Psoas muscle (tissue), 7 donors: ENCODE measurements at regions not wholly inside any gene's neighbourhood (a gene's known extent, or its start where the extent isn't known, plus 50 kb on each side); places are given as distances from the start of the nearest gene placed in this dataset.
"Not testable (repeated sequence)": the region's sequence is repeated elsewhere in the genome, so short reads cannot be mapped to it uniquely, and the experiment has no call there.

Source experiments
- ATAC-seq, 4 donors: fragments of 200-7000 bp; cut with Tn5 transposase; one replicate each; pipeline ENCODE4 v1.9.1; 2020; ENCODE audit warnings: moderate library complexity in 3 of 4, mild to moderate bottlenecking in 2 of 4
- DNase-seq, 2 donors: peaks; one replicate each; pipeline ENCODE4 v3.0.0-alpha.2; 2020
- H3K27ac ChIP-seq: fragments of 200-600 bp; one replicate; pipeline ENCODE4 v1.8.0; 2022
- H3K27me3 ChIP-seq, 3 donors: fragments of 200-600 bp in 1 of 3; one replicate each; pipeline versions ENCODE4 v1.6.1 to v1.8.0; 2013 to 2022; ENCODE audit warnings: low read length in 2 of 3, mild to moderate bottlenecking in 2 of 3, moderate library complexity in 1 of 3; ENCODE audit not compliant: insufficient read depth in 3 of 3
- H3K36me3 ChIP-seq, 2 donors: fragments of 200-600 bp in 1 of 2; one replicate each; pipeline versions ENCODE4 v1.6.1 to v1.8.0; 2013 to 2022; ENCODE audit warnings: low read depth in 1 of 2, mild to moderate bottlenecking in 1 of 2, moderate library complexity in 1 of 2; ENCODE audit not compliant: insufficient read depth in 1 of 2
- H3K4me1 ChIP-seq: fragments of 200-600 bp; one replicate; pipeline ENCODE4 v1.8.0; 2022
- H3K4me3 ChIP-seq: fragments of 200-600 bp; one replicate; pipeline ENCODE4 v1.8.0; 2022; ENCODE audit warnings: mild to moderate bottlenecking
- H3K9me3 ChIP-seq: fragments of 200-600 bp; one replicate; pipeline ENCODE4 v1.8.0; 2022
- CTCF ChIP-seq: fragments of 200-600 bp; IDR thresholded peaks from one replicate; pipeline ENCODE4 v1.8.0; 2022; ENCODE audit warnings: antibody characterized with exemption
- WGBS, 3 donors: extraction: QIAGEN DNeasy Blood & Tissue Kit; methylation state at CpG; one replicate each; pipeline versions ENCODE4 v1.1.6 to v1.1.7; 2013; 5-methylcytosine and 5-hydroxymethylcytosine counted together
- intact Hi-C, 2 donors: fragments of 100-400 bp; cut with DNase I; formaldehyde crosslinking; loops; one replicate each; pipeline versions ENCODE4 v1.11.0 to v1.14.2; 2022
- donor health status: healthy with polysubstance abuse.
- donor health status: DM: no; HTN: no; CAD: no; lungs with moderate emphysema.
- donor health status: Bipolar disorder and iron deficiency.
- donor health status: healthy.
- donor health status: DM: yes; HTN: yes; CAD: no.
- donor health status: DM: no; HTN: no; CAD: no.
- donor health status: DM: yes; HTN: yes; CAD: no.

GRCh38 chr5:84779186-84779585, 394.5 kb upstream of the EDIL3 start:
- ATAC-seq (no peak), DNase-seq (no peak)
- 49 to 65% (median 52%) methylated on average over 2 of the region's 2 CpGs for whole genome bisulfite sequencing, 3 donors
- Histone ChIP-seq H3K36me3 (no peaks in the 10 kb centered on the region), H3K4me3 (no peak overlapping the region), H3K27ac (no peak overlapping the region), H3K4me1 (no peaks in the 10 kb centered on the region), H3K27me3 (no peaks in the 10 kb centered on the region), H3K9me3 (no peaks in the 10 kb centered on the region)
- intact Hi-C loops, result no loop called here
- no peak for TF ChIP-seq CTCF

GRCh38 chr5:84764227-84764626, 379.5 kb upstream of the EDIL3 start:
- no peak for TF ChIP-seq CTCF
- Histone ChIP-seq H3K4me1 (no peaks in the 10 kb centered on the region), H3K27ac (no peak overlapping the region), H3K27me3 (no peaks in the 10 kb centered on the region), H3K36me3 (no peaks in the 10 kb centered on the region), H3K9me3 (no peaks in the 10 kb centered on the region), H3K4me3 (no peak overlapping the region)
- no peak for ATAC-seq
- intact Hi-C loops, result no loop called here
- 64 to 78% (median 69%) methylated on average over 4 of the region's 4 CpGs for WGBS, 3 donors
- DNase-seq, result no peak

GRCh38 chr5:84758008-84758407, 373.3 kb upstream of the EDIL3 start:
- intact Hi-C loops, result no loop called here
- no peak for ATAC-seq
- Histone ChIP-seq H3K27me3 (no peaks in the 10 kb centered on the region), H3K27ac (no peak overlapping the region), H3K36me3 (no peaks in the 10 kb centered on the region), H3K4me1 (no peaks in the 10 kb centered on the region), H3K9me3 (no peaks in the 10 kb centered on the region), H3K4me3 (no peak overlapping the region)
- 85 to 92% (median 88%) methylated on average over 1 of the region's 1 CpG for WGBS, 3 donors
- no peak for DNase-seq
- TF ChIP-seq CTCF, result no peak

GRCh38 chr5:84752780-84753179, 368.1 kb upstream of the EDIL3 start:
- Histone ChIP-seq H3K9me3 (no peaks in the 10 kb centered on the region), H3K27me3 (no peaks in the 10 kb centered on the region), H3K4me1 (no peaks in the 10 kb centered on the region), H3K27ac (no peak overlapping the region), H3K4me3 (no peak overlapping the region), H3K36me3 (no peaks in the 10 kb centered on the region)
- intact Hi-C loops, result no loop called here
- no peak for DNase-seq
- no peak for TF ChIP-seq CTCF
- WGBS, 3 donors, result 57 to 70% (median 63%) methylated on average over 2 of the region's 2 CpGs
- no peak for ATAC-seq

GRCh38 chr5:84748313-84748712, 363.6 kb upstream of the EDIL3 start:
- no peaks in the 10 kb centered on the region for H3K36me3 ChIP-seq
- H3K27ac ChIP-seq, result no peak overlapping the region
- no peak overlapping the region for H3K4me3 ChIP-seq
- 0 to 86% (median 48%) methylated on average over 1 of the region's 1 CpG for WGBS, 3 donors
- TF ChIP-seq CTCF, result no peak
- H3K4me1 ChIP-seq, result no peaks in the 10 kb centered on the region
- ATAC-seq, result no peak
- intact Hi-C loops, result no loop called here
- no peaks in the 10 kb centered on the region for H3K27me3 ChIP-seq
- peaks cover 2% of the 10 kb centered on the region for H3K9me3 ChIP-seq
- no peak for DNase-seq

GRCh38 chr5:84746280-84746679, 361.6 kb upstream of the EDIL3 start:
- H3K4me3 ChIP-seq, H3K27ac ChIP-seq, H3K4me1 ChIP-seq, H3K9me3 ChIP-seq, intact Hi-C loops, DNase-seq, ATAC-seq, H3K36me3 ChIP-seq, H3K27me3 ChIP-seq: not testable (repeated sequence)
- WGBS, 3 donors, result 91 to 95% (median 92%) methylated on average over 2 of the region's 2 CpGs
